ENCODE measurements at regions not wholly inside any gene's neighbourhood (a gene's known extent, or its start where the extent isn't known, plus 50 kb on each side); places are given as distances from the start of the nearest gene placed in this dataset.

DNA sequence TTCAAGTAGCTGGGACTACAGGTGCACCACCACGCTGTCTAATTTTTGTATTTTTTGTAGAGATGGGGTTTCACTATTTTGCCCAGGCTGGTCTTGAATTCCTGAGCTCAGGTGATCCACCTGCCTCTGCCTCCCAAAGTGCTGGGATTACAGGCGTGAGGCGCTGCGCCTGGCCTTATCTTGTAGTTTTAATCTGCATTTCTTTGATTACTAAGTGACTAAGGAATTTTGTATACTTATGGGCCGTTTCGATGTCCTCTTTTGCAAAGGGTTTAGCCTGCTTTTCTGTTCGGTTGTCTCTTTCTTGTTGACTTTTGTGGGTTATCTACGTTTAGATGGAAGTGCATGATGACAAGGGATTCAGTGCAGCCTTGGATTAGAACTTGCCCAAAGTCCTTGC is 500.6 kb downstream of the QKI start:
- TF ChIP-seq EZH2 (IDR thresholded peaks at IDR 0.05; ENCODE audit: low read length): no peak
- TF ChIP-seq, protein P1, sequence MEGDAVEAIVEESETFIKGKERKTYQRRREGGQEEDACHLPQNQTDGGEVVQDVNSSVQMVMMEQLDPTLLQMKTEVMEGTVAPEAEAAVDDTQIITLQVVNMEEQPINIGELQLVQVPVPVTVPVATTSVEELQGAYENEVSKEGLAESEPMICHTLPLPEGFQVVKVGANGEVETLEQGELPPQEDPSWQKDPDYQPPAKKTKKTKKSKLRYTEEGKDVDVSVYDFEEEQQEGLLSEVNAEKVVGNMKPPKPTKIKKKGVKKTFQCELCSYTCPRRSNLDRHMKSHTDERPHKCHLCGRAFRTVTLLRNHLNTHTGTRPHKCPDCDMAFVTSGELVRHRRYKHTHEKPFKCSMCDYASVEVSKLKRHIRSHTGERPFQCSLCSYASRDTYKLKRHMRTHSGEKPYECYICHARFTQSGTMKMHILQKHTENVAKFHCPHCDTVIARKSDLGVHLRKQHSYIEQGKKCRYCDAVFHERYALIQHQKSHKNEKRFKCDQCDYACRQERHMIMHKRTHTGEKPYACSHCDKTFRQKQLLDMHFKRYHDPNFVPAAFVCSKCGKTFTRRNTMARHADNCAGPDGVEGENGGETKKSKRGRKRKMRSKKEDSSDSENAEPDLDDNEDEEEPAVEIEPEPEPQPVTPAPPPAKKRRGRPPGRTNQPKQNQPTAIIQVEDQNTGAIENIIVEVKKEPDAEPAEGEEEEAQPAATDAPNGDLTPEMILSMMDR (optimal IDR thresholded peaks at IDR 0.05 in 1 of 3, IDR thresholded peaks at IDR 0.05 in 1 of 3, conservative IDR thresholded peaks at IDR 0.05 in 1 of 3; ENCODE audit: extremely low read depth in 1 of 3, insufficient read depth in 2 of 3, low read length in 3 of 3): no peak
- FAIRE-seq: no peak

DNA sequence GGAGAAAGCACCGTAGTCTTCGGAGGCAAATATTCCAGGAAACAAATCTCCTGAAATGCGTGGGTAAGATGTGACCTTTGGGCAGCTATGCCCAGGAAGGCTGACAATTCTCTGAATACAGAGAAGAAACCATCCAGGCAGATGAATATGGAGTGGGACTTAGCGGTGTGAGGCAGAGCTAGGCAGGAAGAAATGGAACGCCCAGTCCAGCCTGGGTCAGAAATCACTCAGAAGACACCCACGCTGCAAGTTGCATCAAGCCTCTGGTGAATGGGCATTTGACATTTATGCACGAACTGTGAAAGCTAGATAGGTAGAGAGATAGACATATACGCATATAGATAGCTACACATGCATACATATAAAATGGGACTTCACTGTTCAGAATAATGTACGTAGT is 498.5 kb downstream of the QKI start:
- H3K9me3 ChIP-seq (ENCODE audit: control insufficient read depth, low read depth, low read length): no peaks in the 10 kb centered on the region
- dilution Hi-C loops (cut with MboI; ENCODE audit: extremely low pct_ligation_motif_present, low sequenced_read_pairs): no loop called here
- no peaks in the 10 kb centered on the region for H3K79me2 ChIP-seq (ENCODE audit: control insufficient read depth, insufficient read depth, low read length)
- no peak overlapping the region for H3K4me3 ChIP-seq (ENCODE audit: control insufficient read depth in 2 of 3, extremely low read depth in 1 of 3, insufficient read depth in 2 of 3, low read depth in 1 of 3, low read length in 3 of 3)
- no peaks in the 10 kb centered on the region for H3K27me3 ChIP-seq (ENCODE audit: control insufficient read depth, extremely low read depth, insufficient read depth, low read length)
- TF ChIP-seq, protein P1 (optimal IDR thresholded peaks at IDR 0.05 in 1 of 3, IDR thresholded peaks at IDR 0.05 in 1 of 3, conservative IDR thresholded peaks at IDR 0.05 in 1 of 3; ENCODE audit: extremely low read depth in 1 of 3, insufficient read depth in 2 of 3, low read length in 3 of 3): no peak
- TF ChIP-seq EZH2 (IDR thresholded peaks at IDR 0.05; ENCODE audit: low read length): no peak
- no peak overlapping the region for H2AFZ ChIP-seq (ENCODE audit: control insufficient read depth, low read length)
- no peak overlapping the region for H3K9ac ChIP-seq (ENCODE audit: control insufficient read depth, extremely low read depth, insufficient read depth, low read length)
- no peaks in the 10 kb centered on the region for H3K9me1 ChIP-seq (ENCODE audit: control insufficient read depth, extremely low read depth, insufficient read depth, low read length)
- no peak overlapping the region for H3K27ac ChIP-seq (ENCODE audit: control insufficient read depth, insufficient read depth, low read length)
- H3K36me3 ChIP-seq (ENCODE audit: control insufficient read depth in 2 of 2, extremely low read depth in 1 of 2, insufficient read depth in 2 of 2, low read length in 2 of 2): no peaks in the 10 kb centered on the region
- no peak overlapping the region for H3K4me2 ChIP-seq (ENCODE audit: control insufficient read depth, extremely low read depth, insufficient read depth, low read depth, low read length)
- H4K20me1 ChIP-seq (ENCODE audit: control insufficient read depth, extremely low read depth, insufficient read depth, low read length): no peaks in the 10 kb centered on the region
- no peak for FAIRE-seq
- DNase-seq (ENCODE audit: low read depth, low spot score): no peak
- no peaks in the 10 kb centered on the region for H3K4me1 ChIP-seq (ENCODE audit: control insufficient read depth, extremely low read depth, insufficient read depth, low read length)

More for the DNA sequence above, 500.6 kb downstream of the QKI start:
- no peaks in the 10 kb centered on the region for H4K20me1 ChIP-seq (ENCODE audit: control insufficient read depth, extremely low read depth, insufficient read depth, low read length)
- no peaks in the 10 kb centered on the region for H3K79me2 ChIP-seq (ENCODE audit: control insufficient read depth, insufficient read depth, low read length)
- no peak for DNase-seq (ENCODE audit: low read depth, low spot score)
- dilution Hi-C loops (cut with MboI; ENCODE audit: extremely low pct_ligation_motif_present, low sequenced_read_pairs): no loop called here
- no peak overlapping the region for H2AFZ ChIP-seq (ENCODE audit: control insufficient read depth, low read length)
- no peaks in the 10 kb centered on the region for H3K4me1 ChIP-seq (ENCODE audit: control insufficient read depth, extremely low read depth, insufficient read depth, low read length)
- no peaks in the 10 kb centered on the region for H3K36me3 ChIP-seq (ENCODE audit: control insufficient read depth in 2 of 2, extremely low read depth in 1 of 2, insufficient read depth in 2 of 2, low read length in 2 of 2)
- H3K4me2 ChIP-seq (ENCODE audit: control insufficient read depth, extremely low read depth, insufficient read depth, low read depth, low read length): no peak overlapping the region
- H3K4me3 ChIP-seq (ENCODE audit: control insufficient read depth in 2 of 3, extremely low read depth in 1 of 3, insufficient read depth in 2 of 3, low read depth in 1 of 3, low read length in 3 of 3): no peak overlapping the region
- no peak overlapping the region for H3K27ac ChIP-seq (ENCODE audit: control insufficient read depth, insufficient read depth, low read length)
- H3K9ac ChIP-seq (ENCODE audit: control insufficient read depth, extremely low read depth, insufficient read depth, low read length): no peak overlapping the region
- no peaks in the 10 kb centered on the region for H3K27me3 ChIP-seq (ENCODE audit: control insufficient read depth, extremely low read depth, insufficient read depth, low read length)
- no peaks in the 10 kb centered on the region for H3K9me1 ChIP-seq (ENCODE audit: control insufficient read depth, extremely low read depth, insufficient read depth, low read length)
- H3K9me3 ChIP-seq (ENCODE audit: control insufficient read depth, low read depth, low read length): no peaks in the 10 kb centered on the region

All from keratinocyte (primary cell).